Ovary (tissue), 3 donors: ENCODE measurements at regions not wholly inside any gene's neighbourhood (a gene's known extent, or its start where the extent isn't known, plus 50 kb on each side); places are given as distances from the start of the nearest gene placed in this dataset.

Experiments
- EP300 ChIP-seq: sonication (generic); formaldehyde crosslinking; IDR thresholded peaks from one replicate; pipeline ENCODE4 v1.6.1; 2017; ENCODE audit warnings: antibody characterized with exemption
- TF ChIP-seq, protein P1 (sequence below), 3 donors: fragments of 450-650 bp in 2 of 3; fragments of 200-600 bp in 1 of 3; IDR thresholded peaks; one replicate each; pipeline versions ENCODE4 v1.5.1 to v1.8.0; 2016 to 2022; ENCODE audit warnings: antibody characterized with exemption in 3 of 3, mild to moderate bottlenecking in 1 of 3
- donor health status: DM: no; HTN: no; CAD: no.

GRCh38 chr2:47243596-47244323, 67.4 kb upstream of the CALM2 start:
- TF ChIP-seq, protein P1, sequence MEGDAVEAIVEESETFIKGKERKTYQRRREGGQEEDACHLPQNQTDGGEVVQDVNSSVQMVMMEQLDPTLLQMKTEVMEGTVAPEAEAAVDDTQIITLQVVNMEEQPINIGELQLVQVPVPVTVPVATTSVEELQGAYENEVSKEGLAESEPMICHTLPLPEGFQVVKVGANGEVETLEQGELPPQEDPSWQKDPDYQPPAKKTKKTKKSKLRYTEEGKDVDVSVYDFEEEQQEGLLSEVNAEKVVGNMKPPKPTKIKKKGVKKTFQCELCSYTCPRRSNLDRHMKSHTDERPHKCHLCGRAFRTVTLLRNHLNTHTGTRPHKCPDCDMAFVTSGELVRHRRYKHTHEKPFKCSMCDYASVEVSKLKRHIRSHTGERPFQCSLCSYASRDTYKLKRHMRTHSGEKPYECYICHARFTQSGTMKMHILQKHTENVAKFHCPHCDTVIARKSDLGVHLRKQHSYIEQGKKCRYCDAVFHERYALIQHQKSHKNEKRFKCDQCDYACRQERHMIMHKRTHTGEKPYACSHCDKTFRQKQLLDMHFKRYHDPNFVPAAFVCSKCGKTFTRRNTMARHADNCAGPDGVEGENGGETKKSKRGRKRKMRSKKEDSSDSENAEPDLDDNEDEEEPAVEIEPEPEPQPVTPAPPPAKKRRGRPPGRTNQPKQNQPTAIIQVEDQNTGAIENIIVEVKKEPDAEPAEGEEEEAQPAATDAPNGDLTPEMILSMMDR (IDR thresholded peaks at IDR 0.05) = no peak
- TF ChIP-seq EP300 = no peak
